HT-29 (cell line): ENCODE measurements at regions not wholly inside any gene's neighbourhood (a gene's known extent, or its start where the extent isn't known, plus 50 kb on each side); places are given as distances from the start of the nearest gene placed in this dataset.

ENCODE experiments used
- DNase-seq: peaks from one replicate; pipeline ENCODE4 v3.0.0-alpha.2; 2015; ENCODE audit warnings: low spot score

DNA sequence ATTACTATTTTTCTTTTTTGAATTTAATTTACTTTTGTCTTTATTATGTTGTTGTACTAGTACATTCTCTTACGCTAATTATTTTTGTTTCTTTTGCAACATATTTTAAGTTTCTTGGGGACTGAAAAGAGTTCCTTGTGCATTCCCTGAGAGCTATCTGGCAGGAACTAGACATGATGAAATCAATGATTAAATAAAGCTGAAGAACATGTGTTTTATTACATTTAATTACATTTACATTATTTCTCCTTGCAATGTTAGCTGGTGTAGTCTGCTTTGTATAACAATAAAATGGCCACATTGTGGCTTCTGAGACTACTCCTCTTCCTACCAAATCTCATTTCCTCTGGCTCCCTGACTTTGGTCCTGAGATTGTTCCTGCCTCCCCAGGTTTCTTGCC, 244.9 kb downstream of the NDFIP2 start:
- no peak for DNase-seq

DNA sequence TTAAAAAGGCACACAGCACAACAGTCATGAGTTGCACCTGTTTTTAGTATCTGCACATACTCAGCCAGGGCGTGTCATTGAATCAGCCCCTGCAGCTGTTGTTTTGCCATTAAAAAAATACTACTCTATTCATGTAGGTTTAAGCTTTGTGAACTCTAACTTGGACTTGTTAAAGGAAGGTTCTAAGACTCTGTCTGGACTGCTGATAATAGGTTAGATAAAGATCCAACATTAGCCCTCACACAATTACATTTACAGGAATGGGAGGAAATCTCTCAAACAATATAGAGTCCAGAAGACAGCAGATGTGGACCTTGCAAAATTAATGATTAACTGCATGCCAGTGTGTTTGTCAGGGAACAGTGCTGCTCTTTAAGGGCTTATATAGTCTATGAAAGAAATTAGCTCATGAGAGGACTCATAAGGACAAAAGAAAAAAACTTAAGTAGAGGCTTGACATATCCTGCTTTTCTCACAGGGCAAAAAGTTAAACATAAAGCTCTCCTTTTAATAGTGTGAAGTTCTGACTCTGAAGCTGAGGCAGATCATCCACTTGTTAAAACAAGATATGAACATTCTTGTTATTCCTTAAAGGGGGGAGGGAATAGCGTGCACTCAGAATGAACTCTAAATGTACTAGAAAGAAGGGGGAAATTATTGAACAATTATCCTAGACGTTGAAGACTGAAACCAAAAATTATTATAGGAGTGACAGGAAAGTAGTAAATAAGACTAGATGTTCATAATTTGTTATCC, 243.6 kb downstream of the NDFIP2 start:
- peak; percentile 80 for DNase-seq

DNA sequence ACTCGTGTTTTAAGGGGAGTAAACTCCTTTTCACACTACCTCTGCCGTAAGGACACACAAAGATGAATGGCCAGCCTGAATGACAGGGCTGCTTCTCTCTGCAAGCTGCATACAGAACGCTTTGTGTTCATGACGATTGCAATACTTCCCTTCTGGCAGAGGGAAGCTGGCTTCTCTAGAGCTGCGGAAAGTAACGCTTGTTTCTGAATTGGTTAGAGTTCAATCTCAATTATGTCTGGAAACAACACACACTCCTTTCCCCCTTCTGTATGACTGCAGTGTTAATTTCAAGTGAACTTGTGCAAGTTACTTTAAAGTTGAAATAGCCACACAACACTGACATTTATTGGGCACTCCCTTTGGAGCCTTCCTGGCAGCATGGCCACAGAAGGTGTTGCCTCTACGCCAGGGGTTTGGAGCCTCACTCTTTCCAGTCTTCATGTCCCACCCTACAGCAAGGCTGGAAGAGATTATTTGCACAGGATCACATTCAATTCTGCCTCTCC, 242.6 kb downstream of the NDFIP2 start:
- peak; percentile 4 for DNase-seq

DNA sequence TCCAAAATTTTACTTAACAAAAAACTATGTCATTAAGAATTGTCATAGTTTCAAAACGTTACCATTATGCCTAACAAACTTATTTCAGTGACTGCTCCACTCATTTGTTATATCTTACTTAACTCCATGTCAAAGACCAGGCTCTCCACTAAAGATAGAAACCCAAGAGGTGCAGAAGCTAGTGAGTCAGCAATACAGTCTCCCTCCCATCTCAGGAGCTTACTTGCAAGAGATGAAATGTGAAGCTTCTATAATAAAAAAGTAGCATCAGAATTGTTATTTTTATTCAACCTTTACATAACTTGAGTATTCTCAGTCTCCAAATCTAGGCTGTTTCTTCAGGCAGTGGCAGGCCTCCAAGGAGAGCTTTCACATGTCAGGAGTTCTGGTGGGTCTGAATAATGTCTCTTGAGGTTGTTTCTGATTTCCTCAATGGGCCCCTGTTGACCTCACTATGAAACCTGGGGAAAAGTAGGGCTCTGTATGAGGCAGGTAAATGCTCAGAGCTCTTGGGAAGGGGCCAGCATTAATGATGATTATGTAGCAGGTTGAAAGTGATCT, 242.0 kb downstream of the NDFIP2 start:
- no peak for DNase-seq

DNA sequence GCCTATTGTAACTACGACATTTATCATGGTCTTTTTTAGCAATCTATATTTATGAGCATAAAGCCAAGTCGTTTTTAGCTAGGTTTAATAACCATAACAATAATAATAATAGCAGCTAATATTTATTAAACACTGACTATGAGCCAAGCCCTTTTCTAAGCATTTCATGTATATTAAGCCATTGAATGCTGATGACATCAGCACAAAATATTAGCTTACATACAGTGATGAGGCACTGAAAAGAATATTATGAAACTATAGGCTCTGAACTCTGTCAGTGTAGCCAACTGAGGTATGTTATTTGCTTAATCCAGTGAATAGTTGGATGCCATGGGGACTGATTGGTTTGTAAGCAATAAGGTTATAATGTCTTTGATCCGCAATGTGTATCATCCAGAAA, 235.2 kb downstream of the NDFIP2 start:
- no peak for DNase-seq

DNA sequence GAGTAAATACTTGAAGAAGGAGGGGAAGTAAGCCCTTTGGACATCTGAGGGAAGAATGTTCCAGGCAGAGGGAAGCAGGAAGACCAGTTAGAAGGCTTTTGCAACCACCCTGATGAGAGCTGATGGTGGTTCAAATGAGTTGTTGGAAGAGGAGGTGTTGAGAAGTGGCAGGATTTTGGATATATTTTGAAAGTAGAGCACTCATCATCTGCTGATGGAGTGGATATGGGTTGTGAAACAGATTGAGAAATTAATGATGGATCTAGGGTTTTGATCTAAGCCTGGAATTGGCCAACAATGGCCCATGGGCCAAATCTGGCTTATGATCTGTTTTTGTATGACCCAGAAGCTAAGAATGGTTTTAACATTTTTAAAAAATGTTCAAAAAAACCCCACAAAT, 230.7 kb downstream of the NDFIP2 start:
- DNase-seq, result no peak

DNA sequence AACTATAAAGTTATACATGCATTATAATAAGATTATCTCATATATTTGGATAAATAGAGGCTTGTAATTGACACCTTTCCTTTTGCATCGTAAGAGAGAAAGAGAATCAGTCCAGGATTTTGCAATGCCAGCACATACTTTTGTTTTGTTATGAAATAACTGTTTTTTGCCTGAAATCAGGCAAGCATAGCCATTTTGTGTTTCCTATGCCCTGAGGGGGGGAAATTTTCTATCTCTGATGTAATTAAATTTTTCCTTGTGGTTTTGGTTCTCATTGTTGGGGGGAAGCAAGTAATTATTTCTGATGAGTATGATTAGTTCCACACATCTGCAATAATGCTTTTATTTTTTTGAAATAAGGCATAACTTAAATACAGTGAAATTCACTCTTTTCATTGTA, 229.4 kb downstream of the NDFIP2 start:
- no peak for DNase-seq

DNA sequence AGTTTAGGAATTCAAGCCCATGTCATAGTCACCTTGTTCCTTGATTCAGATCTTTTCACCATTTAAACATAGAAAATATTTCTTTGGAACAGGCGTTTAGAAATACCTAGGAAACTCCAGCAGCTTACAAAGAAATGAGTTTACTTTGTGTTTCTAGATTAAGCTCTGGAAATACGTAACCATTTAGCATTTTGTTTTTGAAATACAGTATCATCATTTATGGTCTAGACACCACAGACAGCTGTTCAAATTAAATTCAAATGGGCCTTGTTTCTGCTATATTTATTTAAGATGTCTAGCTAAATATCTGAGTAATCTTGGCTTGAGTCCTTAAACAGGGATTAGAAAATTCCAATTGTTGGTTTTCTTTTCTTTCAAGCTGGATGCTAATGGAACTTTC, 228.5 kb downstream of the NDFIP2 start:
- no peak for DNase-seq

DNA sequence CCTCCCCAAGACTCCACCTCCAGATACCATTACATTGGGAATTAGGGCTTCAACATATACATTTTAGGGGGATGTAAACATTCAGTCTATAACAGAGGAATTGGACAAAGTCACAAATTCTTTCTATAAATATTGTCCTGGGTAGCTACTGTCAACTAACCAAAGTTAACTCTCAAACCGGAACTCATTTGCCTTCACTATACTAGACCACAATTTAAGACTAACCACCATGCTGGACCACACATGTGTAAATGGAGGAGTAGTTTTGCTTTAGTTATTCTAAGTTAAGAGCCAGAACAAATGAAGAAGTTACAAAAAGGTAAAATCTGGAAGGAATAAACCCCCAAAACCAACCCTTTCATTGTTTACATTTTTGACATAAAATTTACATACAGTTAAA, 222.8 kb downstream of the NDFIP2 start:
- no peak for DNase-seq

DNA sequence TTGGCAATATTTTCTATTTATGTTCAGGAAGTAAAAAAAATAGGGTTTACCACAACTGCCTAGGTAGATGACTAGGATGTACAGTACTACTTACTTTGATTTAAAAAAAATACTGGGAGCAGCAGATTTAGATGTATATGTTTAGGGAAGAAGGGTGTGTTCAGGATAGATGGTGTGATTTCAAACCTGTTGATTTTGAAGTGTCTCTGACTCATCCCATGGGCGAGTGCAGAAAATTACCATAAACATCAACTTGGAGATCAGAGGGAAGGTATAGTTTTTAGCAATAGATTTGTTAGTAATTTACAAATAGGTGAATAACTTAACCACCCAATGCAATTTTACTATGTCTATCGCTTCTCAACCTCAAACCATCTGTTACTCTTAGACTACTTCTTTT, 214.8 kb downstream of the NDFIP2 start:
- DNase-seq, result no peak

DNA sequence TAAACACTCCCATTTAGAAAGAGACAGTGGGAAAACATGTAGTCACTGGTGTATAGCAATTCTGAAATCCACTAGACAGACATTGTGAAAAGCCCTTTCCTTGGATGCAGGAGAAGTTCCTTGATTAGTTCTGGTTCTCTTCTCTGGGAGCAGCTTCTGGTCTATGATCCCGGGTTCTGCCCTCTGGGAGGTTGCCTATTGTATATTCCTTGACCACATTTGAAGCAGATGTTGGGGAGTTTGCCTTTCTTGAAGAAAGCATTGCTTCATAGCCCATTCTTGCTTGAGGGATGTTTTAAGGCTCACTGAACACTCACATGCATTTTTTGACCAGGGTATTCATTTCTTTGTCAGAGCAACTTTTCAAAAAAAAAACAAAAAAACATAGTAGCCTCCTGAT, 211.9 kb downstream of the NDFIP2 start:
- no peak for DNase-seq

DNA sequence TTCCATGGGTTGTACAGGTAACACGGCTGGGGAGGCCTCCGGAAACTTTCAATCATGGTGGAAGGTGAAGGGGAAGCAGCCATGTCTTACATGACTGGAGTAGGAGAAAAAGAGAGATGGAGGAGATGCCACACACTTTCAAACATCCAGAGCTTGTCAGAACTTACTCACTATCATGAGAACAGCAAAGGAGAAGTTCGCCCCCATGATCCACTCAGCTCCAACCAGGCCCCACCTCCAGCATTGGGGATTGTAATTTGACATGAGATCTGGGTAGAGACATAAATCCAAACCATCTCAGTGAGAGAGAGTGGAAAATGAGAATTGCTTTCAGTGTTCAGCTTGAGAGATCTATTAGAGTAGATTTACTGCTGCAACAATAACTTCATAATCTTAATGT, 210.9 kb downstream of the NDFIP2 start:
- DNase-seq, result no peak

DNA sequence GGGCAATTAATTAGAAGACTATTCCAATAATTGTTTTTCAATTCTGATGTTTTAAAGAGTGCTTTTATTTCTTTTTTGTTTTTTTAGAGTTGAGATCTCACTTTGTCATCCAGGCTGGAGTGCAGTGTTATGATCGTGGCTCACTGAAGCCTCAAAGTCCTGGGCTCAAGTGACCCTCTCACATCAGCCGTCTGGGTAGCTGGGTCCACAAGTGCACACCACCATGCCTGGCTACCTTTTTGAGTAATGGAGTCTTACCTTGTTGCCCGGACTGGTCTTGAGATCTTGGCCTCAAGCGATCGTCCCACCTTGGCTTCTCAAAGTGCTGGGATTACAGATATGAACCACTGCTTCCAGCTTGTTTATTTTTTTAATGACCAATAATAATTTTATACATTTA, 207.8 kb downstream of the NDFIP2 start:
- no peak for DNase-seq

DNA sequence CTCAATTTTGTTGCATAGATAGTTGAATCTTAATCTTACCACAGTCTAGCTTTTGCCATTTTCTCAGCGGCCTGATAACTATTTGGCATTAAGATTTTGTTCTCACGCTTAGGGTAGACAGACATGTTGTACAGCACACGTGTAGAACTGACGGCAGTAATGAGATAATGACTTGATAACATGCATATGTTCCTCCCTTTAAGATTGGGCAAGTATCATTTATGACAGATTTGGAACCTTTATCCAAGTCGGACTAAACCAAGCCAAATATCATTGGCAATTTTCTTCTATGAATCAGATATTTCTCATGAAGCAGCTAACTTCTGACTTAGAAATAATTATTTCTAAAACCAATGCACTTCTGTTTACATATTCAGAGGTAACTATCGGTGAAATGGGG, 205.5 kb downstream of the NDFIP2 start:
- no peak for DNase-seq

DNA sequence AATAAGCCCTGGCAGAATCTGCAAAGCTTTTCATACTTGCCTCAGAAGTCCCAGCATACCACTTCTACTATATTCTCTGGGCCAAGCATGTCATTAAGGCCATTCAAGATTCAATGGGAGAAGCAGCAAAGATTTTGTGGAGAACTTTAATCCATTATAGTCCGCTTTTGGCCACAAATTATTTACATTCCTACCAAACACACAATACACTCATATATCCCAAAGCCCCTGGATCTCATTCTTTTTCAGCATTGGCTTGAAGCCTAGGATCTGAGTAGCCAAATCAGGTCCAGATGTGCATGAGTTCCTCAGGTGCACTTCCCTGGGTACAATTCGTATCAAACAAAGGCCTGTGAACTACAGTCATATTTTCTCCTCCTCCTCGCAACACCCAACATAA, 203.4 kb downstream of the NDFIP2 start:
- DNase-seq, result no peak

DNA sequence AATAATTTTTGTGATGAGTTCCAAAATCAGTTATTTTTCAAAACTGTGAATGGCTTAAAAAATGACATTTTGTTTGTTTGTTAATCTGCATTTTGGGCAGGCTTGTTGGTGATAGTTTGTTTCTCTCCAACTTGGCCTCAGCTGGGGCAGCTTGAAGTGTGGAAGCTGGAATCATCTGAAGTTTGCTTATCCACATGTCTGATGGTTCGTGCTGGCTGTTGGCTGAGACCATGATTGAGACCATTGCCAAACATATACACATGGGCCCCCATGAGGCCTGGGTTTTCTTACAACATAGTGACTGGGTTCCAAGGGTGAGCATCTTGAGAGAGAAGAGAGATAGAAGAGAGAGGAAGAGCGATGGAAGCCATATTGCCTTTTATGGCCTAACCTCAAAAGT, 201.2 kb downstream of the NDFIP2 start:
- DNase-seq, result no peak

DNA sequence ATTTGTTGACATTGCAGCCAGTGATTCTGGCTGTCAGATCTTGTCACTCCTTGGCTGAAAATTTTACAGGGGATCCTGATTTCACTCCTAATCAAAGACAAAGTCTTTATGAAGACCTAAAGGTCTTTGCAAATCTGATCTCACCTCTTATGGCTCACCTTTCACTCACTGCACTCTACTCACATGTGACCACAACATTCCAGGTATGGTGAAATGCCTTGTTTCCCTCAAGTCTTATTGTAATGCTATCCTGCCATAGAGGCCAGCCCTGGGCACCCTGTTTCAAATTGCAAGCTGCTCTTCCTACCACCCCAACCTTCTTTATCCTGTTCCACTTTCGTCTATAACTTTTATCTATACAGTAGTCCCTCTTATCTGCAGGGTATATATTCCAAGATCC, 200.1 kb downstream of the NDFIP2 start:
- no peak for DNase-seq

DNA sequence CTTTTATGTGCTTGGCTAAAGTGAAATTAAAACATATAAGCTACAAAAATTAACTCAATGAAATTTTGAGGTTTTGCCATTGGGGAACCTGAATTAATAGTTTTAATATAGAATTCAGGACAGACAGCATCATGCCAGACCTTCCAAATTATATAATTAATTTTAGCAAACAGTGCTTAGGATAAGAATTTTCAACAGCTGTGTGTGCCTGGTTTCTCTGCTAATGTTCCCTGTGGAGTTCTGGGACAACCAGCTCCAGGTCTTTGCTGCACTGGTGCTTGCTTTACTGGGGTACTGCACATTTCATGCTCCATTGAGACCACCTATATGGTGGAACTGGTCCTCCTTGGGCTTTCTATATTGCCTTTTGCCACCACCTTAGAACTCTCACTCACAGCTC, 199.5 kb downstream of the NDFIP2 start:
- no peak for DNase-seq

DNA sequence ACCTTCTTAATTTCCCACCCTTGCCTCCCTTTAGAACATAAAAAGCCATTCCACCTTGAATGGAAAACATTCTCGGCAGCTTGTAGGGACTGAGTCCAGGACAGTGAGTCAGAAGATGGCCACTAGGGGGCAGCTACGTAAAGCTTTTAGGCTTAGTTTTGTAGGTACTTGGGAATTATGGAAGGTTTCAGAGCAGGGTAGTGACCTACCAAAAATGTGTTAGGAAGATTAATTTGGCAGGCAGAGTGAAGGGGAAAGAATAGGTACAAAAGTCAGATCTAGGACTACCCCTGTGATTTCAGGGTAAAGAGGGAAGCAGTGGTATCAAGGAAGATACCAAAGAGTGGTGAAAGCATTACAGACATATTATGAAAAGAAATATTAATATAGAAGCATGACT, 198.4 kb downstream of the NDFIP2 start:
- peak; percentile 90 for DNase-seq

DNA sequence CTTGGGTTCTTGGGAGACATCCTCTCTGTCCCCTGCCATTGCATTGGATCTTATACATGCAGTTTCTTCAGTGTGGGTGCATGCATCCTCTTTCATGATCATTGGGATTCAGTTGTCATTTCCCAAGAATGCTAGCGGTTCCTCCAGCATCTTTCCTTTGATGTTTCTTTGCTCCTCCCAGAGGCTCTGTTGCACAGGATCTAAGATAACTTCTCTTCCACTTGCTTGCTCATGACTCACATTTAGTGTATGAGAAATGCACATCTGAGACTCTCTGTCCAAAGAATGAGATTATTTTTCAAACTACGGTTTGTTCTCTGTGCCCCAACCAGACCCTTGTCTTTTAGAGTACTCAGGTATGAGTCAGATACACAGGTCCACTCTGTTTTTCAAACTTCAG, 197.1 kb downstream of the NDFIP2 start:
- DNase-seq, result no peak

DNA sequence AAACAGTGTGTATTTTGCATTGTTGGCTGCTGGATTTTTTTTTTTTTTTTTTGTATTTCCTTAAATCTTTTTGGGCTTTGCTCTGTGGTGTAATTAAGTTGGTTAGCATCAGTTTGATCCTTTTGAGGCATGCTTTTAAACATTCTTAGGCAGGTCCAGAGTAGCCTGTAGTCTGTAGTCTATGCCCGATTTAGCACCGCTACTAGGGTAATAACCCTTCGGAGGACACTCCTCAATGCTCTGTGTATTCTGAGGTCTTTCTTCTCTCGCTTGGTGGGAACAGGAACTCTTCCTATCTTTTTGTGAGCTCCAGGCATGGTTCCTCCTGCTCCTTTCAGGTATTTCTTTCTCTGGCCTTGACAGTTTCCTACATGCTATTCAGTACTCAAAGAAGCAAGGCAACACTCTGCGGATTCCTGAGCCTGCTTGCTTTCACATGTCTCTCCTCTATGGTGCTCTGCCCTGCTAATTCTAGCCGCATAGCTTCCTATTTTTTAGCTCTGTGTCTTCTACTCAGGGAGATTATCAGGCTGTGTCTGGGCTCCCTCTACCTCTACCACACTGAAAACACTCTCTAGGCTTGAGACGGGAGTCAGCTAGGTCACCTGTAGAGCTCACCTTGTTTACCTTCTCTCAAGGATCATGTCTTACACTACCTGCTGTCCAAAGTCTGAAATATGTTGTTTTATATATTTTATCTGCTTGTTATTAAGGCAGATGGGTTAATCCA, 195.1 kb downstream of the NDFIP2 start:
- no peak for DNase-seq

DNA sequence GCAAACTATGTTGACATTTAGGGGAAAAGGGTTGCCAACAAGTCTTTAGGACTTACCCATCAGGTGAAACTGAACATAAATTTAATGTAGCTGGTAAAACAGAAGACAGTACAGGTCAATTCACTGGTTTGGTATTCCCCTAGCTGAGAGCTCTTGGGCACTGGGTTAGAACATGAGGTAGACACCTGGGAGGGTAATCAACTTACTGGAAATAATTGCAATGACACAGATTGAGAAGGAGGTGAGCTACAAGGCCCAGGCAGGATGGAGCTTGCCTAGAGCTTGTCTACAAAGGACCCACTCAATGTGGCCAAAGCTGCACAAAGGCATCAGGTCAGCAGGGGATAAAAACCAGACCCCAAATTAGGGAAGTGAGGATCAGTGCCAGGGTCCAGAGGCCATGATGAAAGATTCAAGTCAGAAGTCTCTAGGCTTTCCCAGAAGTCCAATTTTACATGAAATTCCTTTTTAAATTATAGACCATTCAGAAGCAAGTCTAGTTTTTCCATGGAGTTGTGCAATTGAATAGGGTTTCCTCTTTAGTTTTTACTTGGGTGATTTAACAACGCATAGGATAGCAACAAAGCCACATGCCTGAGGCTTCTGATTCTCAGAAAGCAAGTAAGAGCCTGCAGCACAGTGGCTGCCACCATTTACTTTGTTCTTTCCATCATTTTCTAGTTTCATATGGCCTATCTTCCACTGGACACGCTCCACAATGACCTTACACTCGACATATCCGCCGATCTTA, 194.0 kb downstream of the NDFIP2 start:
- no peak for DNase-seq
